ENCODE measurements at regions not wholly inside any gene's neighbourhood (a gene's known extent, or its start where the extent isn't known, plus 50 kb on each side); places are given as distances from the start of the nearest gene placed in this dataset.

DNA sequence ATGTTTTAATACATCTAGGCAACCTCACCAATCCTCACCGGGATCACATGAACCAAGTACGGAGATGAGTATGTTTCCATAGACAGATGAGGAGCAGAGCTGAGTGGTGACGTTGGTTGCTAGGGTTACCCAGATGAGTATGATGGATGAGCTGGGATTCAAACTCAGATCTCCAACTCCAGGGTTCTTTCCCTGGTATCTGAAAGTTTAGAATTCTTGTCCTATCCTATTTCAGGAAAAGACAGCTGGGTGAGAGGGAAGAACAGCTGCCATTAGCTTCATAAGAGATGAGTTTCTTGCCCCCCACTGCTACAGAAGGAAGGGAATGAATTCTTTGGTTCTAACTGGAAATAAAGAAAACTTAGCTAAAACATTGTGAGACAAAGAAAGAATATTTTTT, 728.9 kb upstream of the TBX3 start:
- Histone ChIP-seq H2AFZ (ENCODE audit: low read length) (no peak overlapping the region), H3K9me3 (ENCODE audit: low read length) (no peaks in the 10 kb centered on the region), H3K79me2 (ENCODE audit: low read length) (no peaks in the 10 kb centered on the region), H3K27ac (ENCODE audit: low read length) (no peak overlapping the region), H3K36me3 (ENCODE audit: low read depth, low read length) (no peaks in the 10 kb centered on the region), H3K9me2 (replicated peaks; ENCODE audit: low read length) (no peaks in the 10 kb centered on the region), H3K4me2 (ENCODE audit: low read length) (no peak overlapping the region), H3K27me3 (ENCODE audit: low read length) (no peaks in the 10 kb centered on the region), H4K20me1 (ENCODE audit: low read length) (no peaks in the 10 kb centered on the region), H3K4me1 (ENCODE audit: insufficient read depth, low read length) (no peaks in the 10 kb centered on the region), H3F3A (ENCODE audit: low read length, unreplicated experiment) (no peaks in the 10 kb centered on the region), H3K4me3 (ENCODE audit: low read length) (no peak overlapping the region), H3K9ac (ENCODE audit: low read length) (no peak overlapping the region)
- ChIA-PET CTCF (no interaction called here), POLR2A (ENCODE audit: unreplicated experiment) (no interaction called here)
- no TSS peak for BruUV-seq (replicated peaks)
- intact Hi-C loops (cut with micrococcal nuclease): no loop called here
- TF ChIP-seq, protein P1, sequence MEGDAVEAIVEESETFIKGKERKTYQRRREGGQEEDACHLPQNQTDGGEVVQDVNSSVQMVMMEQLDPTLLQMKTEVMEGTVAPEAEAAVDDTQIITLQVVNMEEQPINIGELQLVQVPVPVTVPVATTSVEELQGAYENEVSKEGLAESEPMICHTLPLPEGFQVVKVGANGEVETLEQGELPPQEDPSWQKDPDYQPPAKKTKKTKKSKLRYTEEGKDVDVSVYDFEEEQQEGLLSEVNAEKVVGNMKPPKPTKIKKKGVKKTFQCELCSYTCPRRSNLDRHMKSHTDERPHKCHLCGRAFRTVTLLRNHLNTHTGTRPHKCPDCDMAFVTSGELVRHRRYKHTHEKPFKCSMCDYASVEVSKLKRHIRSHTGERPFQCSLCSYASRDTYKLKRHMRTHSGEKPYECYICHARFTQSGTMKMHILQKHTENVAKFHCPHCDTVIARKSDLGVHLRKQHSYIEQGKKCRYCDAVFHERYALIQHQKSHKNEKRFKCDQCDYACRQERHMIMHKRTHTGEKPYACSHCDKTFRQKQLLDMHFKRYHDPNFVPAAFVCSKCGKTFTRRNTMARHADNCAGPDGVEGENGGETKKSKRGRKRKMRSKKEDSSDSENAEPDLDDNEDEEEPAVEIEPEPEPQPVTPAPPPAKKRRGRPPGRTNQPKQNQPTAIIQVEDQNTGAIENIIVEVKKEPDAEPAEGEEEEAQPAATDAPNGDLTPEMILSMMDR (conservative IDR thresholded peaks at IDR 0.05; ENCODE audit: low read depth, low read length): no peak
- TF ChIP-seq EZH2phosphoT487 (IDR thresholded peaks at IDR 0.05; ENCODE audit: borderline replicate concordance, low read length) (no peak), EZH2 (IDR thresholded peaks at IDR 0.05; ENCODE audit: low read length, unreplicated experiment) (no peak)
- DNase-seq (no peak), ATAC-seq (no peak)

DNA sequence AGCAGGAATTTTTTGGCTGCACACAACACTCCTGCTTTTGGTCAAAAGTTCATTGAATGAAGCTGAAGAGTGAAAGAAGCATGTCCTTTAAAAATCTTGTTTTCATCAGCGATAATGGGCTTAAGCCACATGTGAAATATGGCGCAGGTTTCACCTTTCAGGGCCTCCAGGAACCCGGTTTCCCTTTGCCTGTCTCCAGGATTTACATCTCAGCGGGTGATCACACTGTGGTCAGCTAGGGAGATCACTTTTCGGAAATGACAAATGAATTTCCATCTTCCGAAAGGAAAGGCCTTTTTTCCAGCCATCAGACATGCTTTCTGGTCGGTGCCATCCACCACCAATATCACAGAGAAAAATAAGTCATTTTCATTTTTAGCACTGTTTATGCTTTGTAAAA, 727.1 kb upstream of the TBX3 start:
- Histone ChIP-seq H2AFZ (ENCODE audit: low read length) (no peak overlapping the region), H3K27ac (ENCODE audit: low read length) (no peak overlapping the region), H3K4me3 (ENCODE audit: low read length) (no peak overlapping the region), H3K9ac (ENCODE audit: low read length) (no peak overlapping the region), H3K36me3 (ENCODE audit: low read depth, low read length) (no peaks in the 10 kb centered on the region), H3K4me2 (ENCODE audit: low read length) (no peak overlapping the region), H4K20me1 (ENCODE audit: low read length) (no peaks in the 10 kb centered on the region), H3K9me2 (replicated peaks; ENCODE audit: low read length) (no peaks in the 10 kb centered on the region), H3K4me1 (ENCODE audit: insufficient read depth, low read length) (no peaks in the 10 kb centered on the region), H3K9me3 (ENCODE audit: low read length) (no peaks in the 10 kb centered on the region), H3K27me3 (ENCODE audit: low read length) (no peaks in the 10 kb centered on the region), H3K79me2 (ENCODE audit: low read length) (no peaks in the 10 kb centered on the region), H3F3A (ENCODE audit: low read length, unreplicated experiment) (no peaks in the 10 kb centered on the region)
- ChIA-PET POLR2A (ENCODE audit: unreplicated experiment) (no interaction called here), CTCF (no interaction called here)
- TF ChIP-seq, protein P1 (conservative IDR thresholded peaks at IDR 0.05; ENCODE audit: low read depth, low read length): no peak
- TF ChIP-seq EZH2 (IDR thresholded peaks at IDR 0.05; ENCODE audit: low read length, unreplicated experiment) (no peak), EZH2phosphoT487 (IDR thresholded peaks at IDR 0.05; ENCODE audit: borderline replicate concordance, low read length) (no peak)
- DNase-seq: no peak
- no peak for ATAC-seq
- intact Hi-C loops (cut with micrococcal nuclease): no loop called here
- BruUV-seq (replicated peaks): no TSS peak

DNA sequence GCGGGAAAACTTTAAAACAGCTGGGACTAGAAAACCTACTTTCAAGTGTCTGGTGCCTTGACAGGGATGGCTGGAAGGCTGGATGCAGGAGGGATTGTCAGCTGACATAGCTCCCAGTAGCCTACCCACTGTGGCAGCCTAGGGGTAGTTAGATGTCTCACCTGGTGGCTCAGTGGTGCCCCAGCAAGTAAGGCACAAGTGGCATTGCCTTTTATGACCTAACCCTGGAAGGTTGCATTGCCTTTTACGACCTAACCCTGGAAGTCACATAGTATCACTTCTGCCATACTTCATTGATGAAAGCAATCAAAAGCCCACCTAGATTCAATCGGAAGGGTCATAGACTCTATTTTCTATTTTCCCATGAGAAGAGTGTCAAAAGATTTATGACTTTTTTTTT, 724.7 kb upstream of the TBX3 start:
- no peak overlapping the region for H3K9ac ChIP-seq (ENCODE audit: low read length)
- intact Hi-C loops (cut with micrococcal nuclease): no loop called here
- H3K9me3 ChIP-seq (ENCODE audit: low read length): no peaks in the 10 kb centered on the region
- H3K27ac ChIP-seq (ENCODE audit: low read length): no peak overlapping the region
- H3K9me2 ChIP-seq (replicated peaks; ENCODE audit: low read length): no peaks in the 10 kb centered on the region
- no peak overlapping the region for H3K4me3 ChIP-seq (ENCODE audit: low read length)
- no peaks in the 10 kb centered on the region for H3K36me3 ChIP-seq (ENCODE audit: low read depth, low read length)
- no TSS peak for BruUV-seq (replicated peaks)
- no peaks in the 10 kb centered on the region for H3K79me2 ChIP-seq (ENCODE audit: low read length)
- ChIA-PET POLR2A (ENCODE audit: unreplicated experiment) (no interaction called here), CTCF (no interaction called here)
- no peak for ATAC-seq
- no peaks in the 10 kb centered on the region for H3F3A ChIP-seq (ENCODE audit: low read length, unreplicated experiment)
- H3K4me1 ChIP-seq (ENCODE audit: insufficient read depth, low read length): peaks cover 5% of the 10 kb centered on the region
- no peaks in the 10 kb centered on the region for H4K20me1 ChIP-seq (ENCODE audit: low read length)
- H3K27me3 ChIP-seq (ENCODE audit: low read length): no peaks in the 10 kb centered on the region
- no peak for DNase-seq
- no peak overlapping the region for H2AFZ ChIP-seq (ENCODE audit: low read length)
- no peak overlapping the region for H3K4me2 ChIP-seq (ENCODE audit: low read length)
- no peak for TF ChIP-seq EZH2 (IDR thresholded peaks at IDR 0.05; ENCODE audit: low read length, unreplicated experiment)
- no peak for TF ChIP-seq EZH2phosphoT487 (IDR thresholded peaks at IDR 0.05; ENCODE audit: borderline replicate concordance, low read length)
- TF ChIP-seq, protein P1 (conservative IDR thresholded peaks at IDR 0.05; ENCODE audit: low read depth, low read length): no peak
